ENCODE measurements at regions not wholly inside any gene's neighbourhood (a gene's known extent, or its start where the extent isn't known, plus 50 kb on each side); places are given as distances from the start of the nearest gene placed in this dataset.

DNA sequence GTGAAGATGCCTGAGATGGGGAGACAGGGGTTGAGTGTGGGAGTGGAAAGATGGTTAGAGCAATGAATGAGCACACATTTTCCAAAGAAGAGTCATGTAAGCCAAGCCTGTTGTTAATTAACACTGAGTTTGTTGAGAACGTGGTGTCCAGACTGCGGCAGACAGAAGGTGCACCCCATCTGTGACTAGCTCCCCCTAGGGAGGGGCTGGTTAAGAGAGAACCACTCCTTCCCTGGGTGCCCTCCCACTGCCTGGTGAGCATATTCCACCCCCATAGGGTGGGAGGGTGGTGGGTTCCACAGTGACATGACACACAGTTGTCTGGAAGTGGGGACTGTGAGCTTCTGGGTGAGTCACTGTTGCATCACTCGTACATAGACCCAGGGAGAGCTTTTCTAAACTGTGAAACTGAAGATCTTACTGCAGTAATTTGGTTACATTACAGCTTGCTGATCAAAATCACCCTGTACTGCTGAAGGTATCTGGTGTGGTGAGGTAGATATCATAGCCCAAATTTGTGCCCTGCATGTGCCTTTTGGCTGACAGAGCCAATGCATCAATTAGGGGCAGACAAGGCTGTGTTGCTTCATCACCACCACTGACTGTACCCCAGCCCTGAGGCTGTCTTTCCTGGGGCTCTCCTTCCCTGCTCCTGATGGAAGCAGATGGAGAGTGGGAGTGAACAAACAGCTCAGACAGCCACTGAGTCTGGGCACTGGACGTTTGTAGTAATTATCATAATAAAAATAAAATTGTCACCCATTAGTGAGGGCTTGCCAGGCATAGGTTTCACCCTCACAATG, 150.9 kb downstream of the EMP1 start:
- peak overlapping the region; percentile 72 to 82 for H3K27ac ChIP-seq
- DNase-seq (ENCODE audit: low read depth in 1 of 2, low spot score in 1 of 2) (peak; percentile 36 to 69), FAIRE-seq (peak; percentile 65), ATAC-seq (peak; percentile 85 to 93)
- ChIA-PET CTCF (interaction anchor here (0.5 to 3.7 kb wide), 6 partner anchors 13 to 1251 kb away, joined by 3 to 13 read pairs (median 6); no protein-coding TSS in a partner anchor), POLR2A (no interaction called here)
- no peak overlapping the region for H3K4me3 ChIP-seq
- peaks cover 35% of the 10 kb centered on the region for H3K4me1 ChIP-seq
- WGBS (ENCODE audit: missing lambda C conversion rate), result 2% methylated on average over 4 of the region's 4 CpGs
- H3K9me3 ChIP-seq, result no peaks in the 10 kb centered on the region
- peak overlapping the region; percentile 67 for H3K4me2 ChIP-seq
- TF ChIP-seq RAD21 (conservative IDR thresholded peaks at IDR 0.05 in 1 of 2, IDR thresholded peaks at IDR 0.05 in 1 of 2) (0 out of 5 replicates have a peak, but pooled peaks of 1 of the 2 experiments have one; percentile 18), RFX5 (IDR thresholded peaks at IDR 0.05) (no peak), EP300 (IDR thresholded peaks at IDR 0.05) (peak in 1 of 2 experiments; percentile 18; a peak in 1 of 5 replicates), CEBPB (IDR thresholded peaks at IDR 0.05) (peak; percentile 58 to 83; a peak in 3 of 4 replicates), EHF (CRISPR knock-in tag; IDR thresholded peaks at IDR 0.05) (no peak), CTCF (IDR thresholded peaks at IDR 0.05) (peak; percentile 30; the same call in 2 of the 3 replicates), JUNB (IDR thresholded peaks at IDR 0.05) (peak; percentile 65), FOSL2 (IDR thresholded peaks at IDR 0.05) (peak; percentile 82; the same call in 1 of the 2 replicates), FOSL2 (CRISPR knock-in tag; IDR thresholded peaks at IDR 0.05) (peak; percentile 78)

DNA sequence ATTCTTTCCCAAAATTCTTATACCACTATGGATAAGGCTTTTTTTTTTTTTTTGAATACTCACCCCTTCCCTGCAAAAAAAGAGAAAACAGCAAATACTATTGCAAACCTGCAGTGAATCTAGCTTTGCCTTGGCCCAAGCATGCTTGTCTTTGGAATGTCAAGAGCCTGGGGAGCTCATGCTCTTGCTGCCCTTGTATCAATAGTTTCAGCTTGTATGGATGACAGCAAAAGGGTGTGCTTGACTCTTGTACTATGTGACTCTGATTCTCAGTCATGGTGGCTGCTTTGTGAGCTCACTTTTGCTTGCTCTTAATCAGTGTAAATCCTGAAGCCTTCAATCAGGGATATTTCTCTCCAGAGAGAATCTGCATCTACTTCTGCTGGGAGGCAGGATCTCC, 149.2 kb downstream of the EMP1 start:
- peak overlapping the region in 1 of 2 experiments; percentile 72; a peak in 1 of 6 replicates for H3K27ac ChIP-seq
- DNase-seq (ENCODE audit: low read depth in 1 of 2, low spot score in 1 of 2) (no peak), ATAC-seq (no peak), FAIRE-seq (peak; percentile 7)
- H3K4me1 ChIP-seq, result peaks cover 36% of the 10 kb centered on the region
- no peak overlapping the region for H3K4me3 ChIP-seq
- ChIA-PET CTCF (interaction anchor here (0.7 to 3.7 kb wide), 5 partner anchors 16 to 159 kb away, joined by 4 to 13 read pairs (median 4); no protein-coding TSS in a partner anchor), POLR2A (interaction anchor here (0.7 kb wide), 1 partner anchor 13 kb away, joined by 3 read pairs; no protein-coding TSS in a partner anchor)
- no peaks in the 10 kb centered on the region for H3K9me3 ChIP-seq
- H3K4me2 ChIP-seq, result no peak overlapping the region
- TF ChIP-seq BHLHE40 (IDR thresholded peaks at IDR 0.05; ENCODE audit: low read depth, low read length) (no peak), ZFP36 (IDR thresholded peaks at IDR 0.05; ENCODE audit: borderline replicate concordance, partially characterized antibody) (no peak), CEBPB (IDR thresholded peaks at IDR 0.05) (no peak), CBX8 (IDR thresholded peaks at IDR 0.05) (no peak), HEYL (CRISPR knock-in tag; IDR thresholded peaks at IDR 0.05) (no peak), HOXA7 (CRISPR knock-in tag; IDR thresholded peaks at IDR 0.05) (no peak), PBX3 (IDR thresholded peaks at IDR 0.05) (no peak), TP53 (CRISPR knock-in tag; IDR thresholded peaks at IDR 0.05) (no peak), MAZ (IDR thresholded peaks at IDR 0.05; ENCODE audit: borderline replicate concordance, low read depth, low read length) (no peak), RAD21 (conservative IDR thresholded peaks at IDR 0.05 in 1 of 2, IDR thresholded peaks at IDR 0.05 in 1 of 2) (no peak), HOXB13 (CRISPR knock-in tag; IDR thresholded peaks at IDR 0.05; ENCODE audit: low read depth) (no peak), HMGXB4 (CRISPR knock-in tag; IDR thresholded peaks at IDR 0.05; ENCODE audit: borderline replicate concordance) (no peak), HDAC2 (IDR thresholded peaks at IDR 0.05) (no peak), SREBF2 (IDR thresholded peaks at IDR 0.05) (no peak), FOSL2 (IDR thresholded peaks at IDR 0.05) (no peak), FOSL2 (CRISPR knock-in tag; IDR thresholded peaks at IDR 0.05) (no peak), HOXB5 (CRISPR knock-in tag; IDR thresholded peaks at IDR 0.05) (no peak), PHF8 (IDR thresholded peaks at IDR 0.05; ENCODE audit: borderline replicate concordance, low read depth) (no peak), TFCP2L1 (CRISPR knock-in tag; IDR thresholded peaks at IDR 0.05) (no peak), RFX5 (IDR thresholded peaks at IDR 0.05) (no peak), POLR2AphosphoS2 (conservative IDR thresholded peaks at IDR 0.05; ENCODE audit: low read length) (no peak)

Data from A549 (cell line).